Pancreas (tissue), 10 donors: ENCODE measurements at regions not wholly inside any gene's neighbourhood (a gene's known extent, or its start where the extent isn't known, plus 50 kb on each side); places are given as distances from the start of the nearest gene placed in this dataset.

ENCODE experiments used
- ATAC-seq, 4 donors: fragments of 200-7000 bp; cut with Tn5 transposase; one replicate each; pipeline versions ENCODE4 v1.8.0 to v1.9.1; 2020; ENCODE audit warnings: mild to moderate bottlenecking in 4 of 4, moderate library complexity in 4 of 4
- DNase-seq, 6 donors: peaks; one replicate each; pipeline ENCODE4 v3.0.0-alpha.2; 2020
- FAIRE-seq: peaks from 2 replicates; lab custom pipeline; 2012; peaks lifted over from hg19 to GRCh38; lab: Jason Lieb, UNC
- H3K27ac ChIP-seq, 4 donors: fragments of 200-600 bp; sonication (generic); 1 replicate in 3 of 4; 2 replicates in 1 of 4; pipeline versions ENCODE4 v1.5.0 to v1.8.0; 2020
- H3K27me3 ChIP-seq, 4 donors: fragments of 200-600 bp; one replicate each; pipeline ENCODE4 v1.8.0; 2021
- H3K36me3 ChIP-seq, 3 donors: fragments of 200-600 bp; sonication (generic) in 1 of 3; one replicate each; pipeline versions ENCODE4 v1.5.0 to v1.8.0; 2020 to 2021
- H3K4me1 ChIP-seq, 3 donors: fragments of 200-600 bp; one replicate each; pipeline ENCODE4 v1.8.0; 2021
- H3K4me3 ChIP-seq, 4 donors: fragments of 200-600 bp; sonication (generic) in 2 of 4; one replicate each; pipeline versions ENCODE4 v1.5.0 to v1.8.0; 2020 to 2021
- H3K9me3 ChIP-seq, 4 donors: fragments of 200-600 bp; one replicate each; pipeline ENCODE4 v1.8.0; 2021
- WGBS, 2 donors: extraction: QIAGEN DNeasy Blood & Tissue Kit; methylation state at CpG; one replicate each; pipeline ENCODE4 v1.1.7; 2013; 5-methylcytosine and 5-hydroxymethylcytosine counted together
- intact Hi-C, 3 donors: fragments of 100-400 bp; cut with DNase I; formaldehyde crosslinking; loops; one replicate each; pipeline versions ENCODE4 v1.11.1 to v1.14.2; 2022
- TF ChIP-seq, protein P1 (sequence below), 4 donors: fragments of 200-600 bp; sonication (generic) in 3 of 4; IDR thresholded peaks; one replicate each; pipeline versions ENCODE4 v1.5.0 to v1.8.0; 2021; ENCODE audit warnings: antibody characterized with exemption in 4 of 4
- donor health status: healthy with polysubstance abuse.
- donor health status: DM: no; HTN: no; CAD: no; lungs with moderate emphysema.
- donor health status: DM: no; HTN: no; CAD: no.
- donor health status: control.
- donor health status: control.
- donor health status: Bipolar disorder and iron deficiency.
- donor health status: DM: yes; HTN: yes; CAD: no.
- donor health status: DM: no; HTN: no; CAD: no.
- donor health status: DM: no; HTN: no; CAD: no.
- donor health status: DM: yes; HTN: yes; CAD: no.

DNA sequence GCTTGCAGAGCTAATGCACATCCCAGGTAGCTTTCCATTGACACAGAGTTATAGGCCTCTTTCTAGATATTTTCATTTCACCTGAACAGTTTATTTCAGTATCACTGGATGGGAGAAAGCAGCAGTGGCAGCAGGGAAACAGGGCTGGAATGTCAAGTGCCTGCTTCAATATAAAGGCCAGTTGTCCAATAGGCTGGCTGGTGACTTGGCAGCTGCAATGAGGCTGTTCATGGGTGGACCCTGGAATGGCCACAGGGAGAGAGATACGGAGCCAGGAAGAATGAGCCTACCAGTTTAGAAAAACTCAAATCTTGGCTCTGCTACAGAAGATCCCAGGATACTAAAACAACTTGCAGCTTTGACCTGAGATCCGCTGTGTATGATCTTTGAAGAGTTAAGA is 185.0 kb downstream of the BCL11A start:
- TF ChIP-seq, protein P1, sequence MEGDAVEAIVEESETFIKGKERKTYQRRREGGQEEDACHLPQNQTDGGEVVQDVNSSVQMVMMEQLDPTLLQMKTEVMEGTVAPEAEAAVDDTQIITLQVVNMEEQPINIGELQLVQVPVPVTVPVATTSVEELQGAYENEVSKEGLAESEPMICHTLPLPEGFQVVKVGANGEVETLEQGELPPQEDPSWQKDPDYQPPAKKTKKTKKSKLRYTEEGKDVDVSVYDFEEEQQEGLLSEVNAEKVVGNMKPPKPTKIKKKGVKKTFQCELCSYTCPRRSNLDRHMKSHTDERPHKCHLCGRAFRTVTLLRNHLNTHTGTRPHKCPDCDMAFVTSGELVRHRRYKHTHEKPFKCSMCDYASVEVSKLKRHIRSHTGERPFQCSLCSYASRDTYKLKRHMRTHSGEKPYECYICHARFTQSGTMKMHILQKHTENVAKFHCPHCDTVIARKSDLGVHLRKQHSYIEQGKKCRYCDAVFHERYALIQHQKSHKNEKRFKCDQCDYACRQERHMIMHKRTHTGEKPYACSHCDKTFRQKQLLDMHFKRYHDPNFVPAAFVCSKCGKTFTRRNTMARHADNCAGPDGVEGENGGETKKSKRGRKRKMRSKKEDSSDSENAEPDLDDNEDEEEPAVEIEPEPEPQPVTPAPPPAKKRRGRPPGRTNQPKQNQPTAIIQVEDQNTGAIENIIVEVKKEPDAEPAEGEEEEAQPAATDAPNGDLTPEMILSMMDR (IDR thresholded peaks at IDR 0.05), result no peak

DNA sequence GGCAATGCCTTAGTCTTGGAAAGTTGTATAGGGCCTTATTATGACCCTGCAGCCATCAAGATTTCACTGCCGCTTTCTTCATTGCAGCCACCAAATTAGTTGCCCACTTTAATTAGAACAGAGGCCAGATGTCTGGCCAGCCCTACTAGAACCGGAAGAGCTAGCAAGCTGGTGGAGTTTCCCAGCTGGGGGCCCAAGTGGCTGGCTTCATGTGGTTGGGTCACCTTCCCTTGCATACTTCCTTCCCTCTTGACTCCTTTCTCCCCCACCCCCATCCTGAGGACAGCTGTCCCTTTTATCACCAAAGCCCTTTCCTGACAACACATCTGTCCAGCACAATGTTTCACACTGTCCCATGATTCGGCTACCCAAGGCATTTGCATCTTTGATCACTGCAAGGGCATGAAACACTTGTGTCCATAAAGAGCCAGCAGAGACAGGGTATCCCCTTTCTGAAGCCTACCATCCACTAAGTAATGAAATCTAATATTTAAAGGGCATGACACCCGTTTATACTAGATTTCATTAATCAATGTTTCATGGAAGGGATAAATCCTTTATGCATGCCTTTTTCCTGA is 187.2 kb downstream of the BCL11A start:
- no peaks in the 10 kb centered on the region for H3K27me3 ChIP-seq
- H3K27ac ChIP-seq, result no peak overlapping the region
- intact Hi-C loops, result no loop called here
- no peaks in the 10 kb centered on the region for H3K36me3 ChIP-seq
- ATAC-seq (no peak), FAIRE-seq (no peak), DNase-seq (no peak)
- TF ChIP-seq, protein P1 (IDR thresholded peaks at IDR 0.05), result no peak
- 74 to 77% methylated on average over 4 of the region's 4 CpGs for WGBS, 2 donors
- no peaks in the 10 kb centered on the region for H3K4me1 ChIP-seq
- H3K9me3 ChIP-seq, result no peaks in the 10 kb centered on the region
- no peak overlapping the region for H3K4me3 ChIP-seq

More for the DNA sequence above, 185.0 kb downstream of the BCL11A start:
- H3K36me3 ChIP-seq, result no peaks in the 10 kb centered on the region
- no peaks in the 10 kb centered on the region for H3K4me1 ChIP-seq
- ATAC-seq, result no peak
- 62 to 79% methylated on average over 2 of the region's 2 CpGs for WGBS, 2 donors
- H3K27ac ChIP-seq, result no peak overlapping the region
- FAIRE-seq, result no peak
- DNase-seq, result no peak
- no peaks in the 10 kb centered on the region for H3K27me3 ChIP-seq
- H3K4me3 ChIP-seq, result no peak overlapping the region
- H3K9me3 ChIP-seq, result no peaks in the 10 kb centered on the region
- intact Hi-C loops, result no loop called here

DNA sequence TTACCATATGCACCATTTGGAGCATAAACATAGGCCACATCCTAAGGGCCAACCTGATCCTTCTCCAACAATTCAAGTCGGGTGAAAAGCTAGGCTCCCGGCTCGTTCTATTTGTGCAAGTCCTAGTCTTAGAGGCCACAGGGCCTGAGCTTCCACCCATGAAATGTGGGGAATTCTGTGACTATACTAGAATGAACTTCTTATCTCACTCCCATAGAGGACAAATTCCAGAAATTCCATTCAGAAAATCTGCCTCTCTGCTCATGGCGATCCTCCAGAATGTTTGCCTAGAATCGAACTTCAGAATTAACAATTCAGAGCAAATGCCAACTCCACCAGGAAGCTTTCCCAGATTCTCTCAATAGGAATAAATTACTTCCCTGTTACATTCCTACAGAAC is 187.9 kb downstream of the BCL11A start:
- no peak overlapping the region for H3K4me3 ChIP-seq
- H3K27me3 ChIP-seq, result no peaks in the 10 kb centered on the region
- FAIRE-seq (no peak), ATAC-seq (peak in 2 of 4 donors; percentile 61 to 70), DNase-seq (peak in 1 of 6 donors; percentile 14)
- TF ChIP-seq, protein P1 (IDR thresholded peaks at IDR 0.05), result no peak
- H3K36me3 ChIP-seq, result no peaks in the 10 kb centered on the region
- H3K9me3 ChIP-seq, result no peaks in the 10 kb centered on the region
- WGBS, 2 donors, result 45 to 50% methylated on average over 5 of the region's 5 CpGs
- intact Hi-C loops, result no loop called here
- H3K27ac ChIP-seq, result no peak overlapping the region
- no peaks in the 10 kb centered on the region for H3K4me1 ChIP-seq

DNA sequence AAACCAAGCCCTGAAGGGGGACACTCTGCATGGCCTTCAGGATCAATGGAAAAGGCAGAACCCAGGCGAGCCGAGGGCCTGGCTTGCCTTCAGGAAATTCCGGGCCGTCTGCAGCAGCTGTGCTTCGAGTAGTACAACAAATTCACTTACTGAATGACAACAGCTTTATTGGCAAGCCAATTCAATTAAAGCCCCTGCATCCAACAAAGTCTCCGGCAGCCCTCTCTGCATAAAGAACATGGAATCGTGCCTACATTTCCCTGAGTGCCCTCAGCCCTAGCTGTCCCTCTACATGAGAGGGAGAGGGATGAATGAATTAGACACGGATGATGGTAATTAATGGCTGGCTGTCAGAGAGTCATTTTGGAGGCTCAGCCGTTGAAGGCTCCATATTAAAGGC is 189.0 kb downstream of the BCL11A start:
- H3K9me3 ChIP-seq, result no peaks in the 10 kb centered on the region
- FAIRE-seq, result no peak
- no peak overlapping the region for H3K4me3 ChIP-seq
- TF ChIP-seq, protein P1 (IDR thresholded peaks at IDR 0.05), result no peak
- 74 to 77% methylated on average over 9 of the region's 9 CpGs for WGBS, 2 donors
- DNase-seq, result no peak
- H3K27ac ChIP-seq, result no peak overlapping the region
- no peaks in the 10 kb centered on the region for H3K27me3 ChIP-seq
- H3K4me1 ChIP-seq, result no peaks in the 10 kb centered on the region
- intact Hi-C loops, result no loop called here
- H3K36me3 ChIP-seq, result no peaks in the 10 kb centered on the region
- no peak for ATAC-seq

DNA sequence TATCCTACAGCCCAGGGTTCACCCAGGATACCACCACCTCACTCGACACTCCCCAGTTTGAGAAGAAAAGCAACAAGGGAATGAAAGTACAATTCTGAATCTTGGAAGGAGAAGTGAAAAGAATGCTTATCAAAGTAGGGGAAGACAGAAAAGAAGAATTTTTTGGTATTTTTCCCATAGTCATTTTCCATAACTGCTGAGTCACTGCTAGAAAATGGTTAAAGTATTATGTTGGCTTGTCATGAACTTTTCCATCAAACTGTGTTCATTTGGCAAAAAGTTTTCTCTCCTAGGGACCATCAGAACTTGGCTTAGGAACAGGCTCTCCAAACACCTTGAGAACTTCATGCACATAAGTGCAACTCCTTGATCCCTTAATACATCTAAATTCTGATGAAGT is 192.0 kb downstream of the BCL11A start:
- 90 to 95% methylated on average over 1 of the region's 1 CpG for WGBS, 2 donors
- Histone ChIP-seq H3K4me3 (no peak overlapping the region), H3K9me3 (no peaks in the 10 kb centered on the region), H3K27me3 (no peaks in the 10 kb centered on the region), H3K4me1 (no peaks in the 10 kb centered on the region), H3K36me3 (no peaks in the 10 kb centered on the region), H3K27ac (no peak overlapping the region)
- TF ChIP-seq, protein P1 (IDR thresholded peaks at IDR 0.05), result no peak
- DNase-seq, result no peak
- no peak for FAIRE-seq
- ATAC-seq, result no peak
- intact Hi-C loops, result no loop called here
